SHP77 treated with DMSO at 0.1 percent for 48 hours (cell line): ENCODE measurements at regions not wholly inside any gene's neighbourhood (a gene's known extent, or its start where the extent isn't known, plus 50 kb on each side); places are given as distances from the start of the nearest gene placed in this dataset.

Experiments
- DNase-seq: peaks from one replicate; lab custom pipeline; 2025; lab: John Stamatoyannopoulos, UW

DNA sequence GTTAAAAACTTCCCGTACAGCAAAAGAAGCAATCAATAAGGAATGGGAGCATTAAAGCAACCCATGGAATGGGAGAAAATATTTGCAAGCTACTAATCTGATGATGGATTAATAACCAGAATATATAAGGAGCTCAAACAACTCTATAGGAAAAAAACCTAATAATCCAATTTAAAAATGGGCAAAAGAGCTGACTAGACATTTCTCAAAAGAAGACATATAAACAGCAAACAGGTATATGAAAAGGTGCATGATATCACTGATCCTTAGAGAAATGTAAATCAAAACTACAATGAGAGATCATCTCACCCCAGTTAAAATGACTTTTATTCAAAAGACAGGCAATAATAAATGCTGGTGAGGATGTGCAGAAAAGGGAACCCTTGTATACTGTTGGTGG lies 52.7 kb upstream of the POU1F1 start:
- no peak for DNase-seq
